ENCODE measurements at regions not wholly inside any gene's neighbourhood (a gene's known extent, or its start where the extent isn't known, plus 50 kb on each side); places are given as distances from the start of the nearest gene placed in this dataset.

- H3K27ac ChIP-seq (ENCODE audit: control insufficient read depth, insufficient read depth) = no peak overlapping the region
- no peaks in the 10 kb centered on the region for H3K4me1 ChIP-seq (ENCODE audit: control insufficient read depth, insufficient read depth, low read length)
- no TSS peak for BruUV-seq (replicated peaks)
- ATAC-seq = no peak
- no peak for FAIRE-seq
- ChIA-PET POLR2A (no interaction called here), SMC1A (ENCODE audit: uncharacterized antibody, unreplicated experiment) (no interaction called here), RAD21 (ENCODE audit: unreplicated experiment) (interaction anchor here (0.6 kb wide), 1 partner anchor 117 kb away, joined by 3 read pairs; no protein-coding TSS in a partner anchor), CTCF (no interaction called here)
- peaks cover 2 to 4% of the 10 kb centered on the region in 2 experiments; a peak in 2 of 4 replicates for H3K27me3 ChIP-seq (replicated peaks in 1 of 2; ENCODE audit: control insufficient read depth in 2 of 2, insufficient read depth in 2 of 2, low read length in 1 of 2)
- H3K4me2 ChIP-seq (ENCODE audit: control insufficient read depth, insufficient read depth) = no peak overlapping the region
- no peaks in the 10 kb centered on the region for H4K20me1 ChIP-seq (ENCODE audit: control insufficient read depth, insufficient read depth)
- H3K79me2 ChIP-seq (ENCODE audit: control insufficient read depth, insufficient read depth, low read length) = no peaks in the 10 kb centered on the region
- in situ Hi-C loops (cut with MboI) (no loop called here), intact Hi-C loops (cut with micrococcal nuclease; ENCODE audit: unreplicated experiment) (no loop called here)
- no peak overlapping the region for H2AFZ ChIP-seq (ENCODE audit: control insufficient read depth, low read depth, low read length)
- no peaks in the 10 kb centered on the region for H3K9me3 ChIP-seq (replicated peaks; ENCODE audit: control insufficient read depth, insufficient read depth, low read length)
- TF ChIP-seq BACH1 (IDR thresholded peaks at IDR 0.05; ENCODE audit: borderline replicate concordance) (no peak), MLLT1 (IDR thresholded peaks at IDR 0.05) (no peak), ZBTB11 (CRISPR knock-in tag; IDR thresholded peaks at IDR 0.05) (no peak), PRDM15 (CRISPR knock-in tag; IDR thresholded peaks at IDR 0.05) (no peak), LARP7 (IDR thresholded peaks at IDR 0.05) (no peak), DPF2 (IDR thresholded peaks at IDR 0.05) (no peak), NR2C1 (IDR thresholded peaks at IDR 0.05) (no peak), E2F4 (IDR thresholded peaks at IDR 0.05; ENCODE audit: low read depth, low read length) (no peak), TCF7 (IDR thresholded peaks at IDR 0.05; ENCODE audit: borderline replicate concordance) (no peak), ZSCAN29 (IDR thresholded peaks at IDR 0.05) (no peak), ESRRA (IDR thresholded peaks at IDR 0.05; ENCODE audit: low read length) (no peak), YBX1 (IDR thresholded peaks at IDR 0.05) (no peak), HDAC2 (IDR thresholded peaks at IDR 0.05) (no peak)
- no peaks in the 10 kb centered on the region for H3K36me3 ChIP-seq (ENCODE audit: control insufficient read depth in 2 of 2, insufficient read depth in 2 of 2, low read length in 1 of 2)
- DNase-seq (ENCODE audit: low read depth, low spot score) = no peak
- H3K4me3 ChIP-seq = no peak overlapping the region
- H3K9ac ChIP-seq (ENCODE audit: control insufficient read depth, insufficient read depth, low read length) = no peak overlapping the region
These were observed 345.2 kb downstream of the VPS13C start for GRCh38 chr15:61715082-61715481.
